Choroid plexus epithelial cell (primary cell): ENCODE measurements at regions not wholly inside any gene's neighbourhood (a gene's known extent, or its start where the extent isn't known, plus 50 kb on each side); places are given as distances from the start of the nearest gene placed in this dataset.

Experiments used
- DNase-seq: peaks from one replicate; pipeline ENCODE4 v3.0.0-alpha.2; 2010; ENCODE audit warnings: low read depth
- H3K4me3 ChIP-seq: 2 replicates; pipeline ENCODE4 v1.5.1; 2011; ENCODE audit warnings: low read depth, mild to moderate bottlenecking, control low read depth, low read length, moderate library complexity
- CTCF ChIP-seq: conservative IDR thresholded peaks from 2 replicates; pipeline ENCODE4 v1.5.1; 2011; ENCODE audit warnings: low read depth, mild to moderate bottlenecking, control low read depth, inconsistent platforms, low read length, moderate library complexity

- no peak overlapping the region for H3K4me3 ChIP-seq
- no peak for DNase-seq
- no peak for TF ChIP-seq CTCF
These were observed 176.0 kb upstream of the ZNF608 start for GRCh38 chr5:124922255-124922975.

GRCh38 chr5:124923131-124923530 is 176.7 kb upstream of the ZNF608 start:
- no peak overlapping the region for H3K4me3 ChIP-seq
- DNase-seq, result peak; percentile 62
- no peak for TF ChIP-seq CTCF

- TF ChIP-seq CTCF, result no peak
- no peak for DNase-seq
- H3K4me3 ChIP-seq, result no peak overlapping the region
These were observed 178.3 kb upstream of the ZNF608 start for GRCh38 chr5:124924729-124925128.

- peak; percentile 58 for DNase-seq
- H3K4me3 ChIP-seq, result no peak overlapping the region
- no peak for TF ChIP-seq CTCF
These were observed 181.3 kb upstream of the ZNF608 start for GRCh38 chr5:124927735-124928134.

GRCh38 chr5:124929000-124929399 is 182.6 kb upstream of the ZNF608 start:
- no peak for TF ChIP-seq CTCF
- no peak for DNase-seq
- H3K4me3 ChIP-seq, result no peak overlapping the region

GRCh38 chr5:124932791-124933600 is 186.6 kb upstream of the ZNF608 start:
- H3K4me3 ChIP-seq, result no peak overlapping the region
- TF ChIP-seq CTCF, result no peak
- no peak for DNase-seq
